HG02852 (cell line): ENCODE measurements at regions not wholly inside any gene's neighbourhood (a gene's known extent, or its start where the extent isn't known, plus 50 kb on each side); places are given as distances from the start of the nearest gene placed in this dataset.

Experiments used
- ATAC-seq: cut with Tn5 transposase; IDR thresholded peaks from one replicate; pipeline ENCODE4 v1.9.1; 2021; ENCODE audit warnings: mild to moderate bottlenecking, moderate library complexity; ENCODE audit not compliant: unreplicated experiment

DNA sequence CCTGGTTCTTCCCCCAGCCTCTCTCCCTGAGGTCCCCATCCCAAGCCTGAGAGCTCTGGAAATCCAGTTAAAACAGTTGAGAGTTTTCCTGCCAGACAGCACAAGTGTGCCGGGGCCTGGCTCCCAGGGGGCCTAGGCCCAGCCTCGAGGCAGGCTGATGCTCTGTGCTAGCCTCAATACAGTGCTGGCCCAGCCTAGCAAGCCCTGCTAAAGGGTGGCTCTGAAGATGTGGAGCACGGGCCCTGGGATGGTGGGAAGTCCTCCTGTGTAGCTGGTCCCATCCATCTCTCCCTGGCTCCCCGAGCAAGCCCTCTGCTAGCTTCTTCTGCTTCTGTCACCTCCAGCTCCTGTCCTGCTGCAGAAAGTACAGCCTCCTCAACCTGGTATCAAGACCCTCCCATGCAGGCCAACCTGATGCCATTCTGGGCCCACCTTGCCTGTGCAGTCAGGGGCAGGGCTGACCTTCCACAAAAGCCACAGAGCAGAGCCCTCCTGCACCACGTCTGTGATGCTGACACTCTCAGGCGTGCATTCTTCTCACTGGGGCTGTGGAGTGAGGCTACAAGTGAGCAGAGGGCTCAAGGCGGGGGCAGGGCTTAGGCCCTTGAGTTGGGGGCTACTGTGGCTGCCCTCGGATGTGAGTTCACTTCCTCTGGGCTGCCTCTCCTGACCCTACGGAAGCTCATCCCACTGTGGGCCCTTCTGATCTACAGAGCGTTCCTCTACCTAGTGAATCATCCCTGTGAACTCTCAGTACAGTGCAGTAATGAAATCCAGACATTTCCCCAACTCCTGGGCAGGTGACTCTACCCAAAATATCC lies 60.1 kb upstream of the LAPTM4A start:
- ATAC-seq, result no peak

DNA sequence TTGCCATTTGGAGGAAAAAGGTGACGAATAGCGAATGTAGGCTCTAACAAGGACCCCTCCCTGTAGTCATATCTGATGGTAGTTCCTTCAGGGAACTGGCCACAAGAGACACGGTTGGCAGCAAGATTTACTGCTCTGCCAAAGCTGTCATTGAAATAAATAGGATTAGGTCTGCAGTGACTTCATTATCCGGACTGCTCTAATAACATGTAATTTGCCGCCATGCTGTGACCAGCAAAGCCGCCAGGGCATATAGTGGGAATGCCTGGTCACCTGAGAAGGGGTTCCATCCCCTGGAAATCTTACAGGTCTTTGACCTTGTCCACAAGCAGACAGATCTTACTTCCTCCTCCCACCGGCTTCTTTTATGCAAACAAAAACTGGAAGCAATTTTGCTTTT lies 59.4 kb upstream of the LAPTM4A start:
- ATAC-seq, result no peak

DNA sequence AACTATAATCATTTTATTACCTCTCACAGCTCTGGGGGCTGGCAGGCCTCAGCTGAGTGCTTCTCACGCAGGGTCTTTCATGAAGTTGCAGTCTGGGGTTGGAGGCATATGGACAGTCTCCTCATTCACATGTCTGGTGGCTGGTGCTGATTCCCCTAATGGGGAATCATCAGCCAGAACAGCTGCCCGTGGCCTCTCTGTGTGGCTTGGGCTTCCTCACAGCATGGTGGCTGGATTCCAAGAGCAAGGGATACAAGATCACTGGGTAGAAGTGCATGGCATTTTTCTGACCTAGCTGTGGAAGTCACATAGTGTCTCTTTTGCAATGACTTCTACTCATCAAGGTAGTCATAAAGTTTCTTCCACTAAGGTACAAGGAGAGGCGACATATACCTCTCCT lies 59.0 kb upstream of the LAPTM4A start:
- no peak for ATAC-seq

DNA sequence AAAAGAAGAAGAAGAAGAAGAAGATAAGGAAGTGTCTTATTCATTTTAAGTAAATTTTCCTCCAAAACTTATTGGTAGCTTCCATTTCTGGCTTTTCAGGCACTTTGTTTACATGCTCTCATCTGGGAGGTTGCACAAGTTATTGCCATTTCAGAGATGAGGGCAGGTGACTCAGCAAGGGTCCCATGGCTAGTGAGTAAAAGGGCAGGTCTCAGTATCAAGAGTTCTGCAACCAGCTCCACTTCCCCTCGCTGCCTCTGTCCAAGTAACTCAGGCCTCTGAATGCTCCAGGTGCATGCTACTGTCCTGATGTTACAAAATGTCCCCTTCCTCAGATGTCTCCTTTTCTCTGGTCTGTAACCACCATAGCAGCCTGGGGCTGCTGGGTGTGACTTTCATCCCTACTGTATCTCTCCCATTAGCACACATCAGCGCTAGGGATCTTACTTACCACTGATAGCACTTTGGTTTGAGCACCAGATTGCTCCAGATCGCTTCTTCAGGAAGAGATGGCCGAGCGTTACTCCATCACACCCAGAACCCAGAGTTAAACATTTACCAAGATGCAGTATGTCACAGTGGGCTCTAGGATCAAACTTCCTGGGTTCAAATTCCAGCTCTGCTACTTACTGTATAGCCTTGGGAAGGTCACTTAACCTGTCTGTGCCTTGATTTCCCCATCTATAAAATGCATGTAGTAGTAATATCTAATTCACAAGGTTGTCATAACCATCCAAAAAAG lies 57.4 kb upstream of the LAPTM4A start:
- no peak for ATAC-seq

DNA sequence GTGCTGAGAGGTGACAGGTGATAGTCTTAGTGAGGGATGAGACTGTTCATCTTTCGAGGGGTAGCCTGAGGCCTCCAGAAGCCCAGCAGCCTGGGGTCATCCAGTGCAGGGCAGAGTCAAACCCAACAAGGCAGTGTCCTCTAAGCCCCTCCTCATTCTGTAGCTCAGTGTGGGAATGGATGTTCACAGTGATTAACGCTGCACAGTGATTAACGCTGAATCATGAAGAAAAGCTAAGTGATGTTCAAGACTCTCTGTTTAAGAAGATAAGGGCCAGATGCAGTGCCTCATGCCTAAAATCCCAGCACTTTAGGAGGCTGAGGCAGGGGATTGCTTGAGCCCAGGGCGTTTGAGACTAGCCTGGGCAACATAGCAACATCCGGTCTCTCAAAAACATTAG lies 56.3 kb upstream of the LAPTM4A start:
- ATAC-seq, result no peak

DNA sequence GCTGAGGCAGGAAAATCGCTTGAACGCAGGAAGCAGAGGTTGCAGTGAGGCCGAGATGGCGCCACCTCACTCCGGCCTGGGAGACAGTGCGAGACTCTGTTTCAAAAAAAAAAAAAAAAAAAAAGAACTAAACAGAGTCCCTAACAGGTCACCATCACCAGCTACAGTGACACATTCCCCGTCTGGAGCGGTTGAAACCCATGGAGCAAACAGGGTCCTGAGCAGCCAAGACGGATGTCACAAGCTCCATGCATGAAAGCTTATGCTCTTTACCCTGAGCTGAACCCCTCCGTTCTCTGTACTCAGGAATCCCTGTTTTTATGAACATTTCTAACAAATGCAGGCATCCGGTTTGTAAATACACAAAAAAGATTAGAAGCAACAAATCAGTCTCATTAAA lies 55.9 kb upstream of the LAPTM4A start:
- ATAC-seq, result no peak

DNA sequence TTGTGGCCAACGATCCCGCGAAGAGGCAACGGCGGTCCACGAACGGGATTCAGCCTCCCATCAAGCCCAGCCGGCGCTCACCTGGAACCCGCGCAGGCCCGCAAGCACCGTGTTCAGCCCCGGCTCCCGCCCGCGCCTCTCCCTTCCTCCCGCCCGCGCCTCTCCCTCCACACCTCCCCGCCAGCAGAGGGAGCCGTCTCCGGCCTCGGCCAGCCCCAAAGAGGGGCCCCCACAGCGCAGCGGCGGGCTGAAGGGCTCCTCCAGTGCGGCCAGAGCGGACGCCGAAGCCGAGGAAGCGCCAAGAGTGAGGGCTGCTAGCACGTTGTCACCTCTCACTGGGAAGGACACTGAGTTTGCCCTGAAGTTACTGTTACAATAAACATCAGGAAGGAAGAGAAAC lies 55.3 kb upstream of the LAPTM4A start:
- ATAC-seq, result no peak

DNA sequence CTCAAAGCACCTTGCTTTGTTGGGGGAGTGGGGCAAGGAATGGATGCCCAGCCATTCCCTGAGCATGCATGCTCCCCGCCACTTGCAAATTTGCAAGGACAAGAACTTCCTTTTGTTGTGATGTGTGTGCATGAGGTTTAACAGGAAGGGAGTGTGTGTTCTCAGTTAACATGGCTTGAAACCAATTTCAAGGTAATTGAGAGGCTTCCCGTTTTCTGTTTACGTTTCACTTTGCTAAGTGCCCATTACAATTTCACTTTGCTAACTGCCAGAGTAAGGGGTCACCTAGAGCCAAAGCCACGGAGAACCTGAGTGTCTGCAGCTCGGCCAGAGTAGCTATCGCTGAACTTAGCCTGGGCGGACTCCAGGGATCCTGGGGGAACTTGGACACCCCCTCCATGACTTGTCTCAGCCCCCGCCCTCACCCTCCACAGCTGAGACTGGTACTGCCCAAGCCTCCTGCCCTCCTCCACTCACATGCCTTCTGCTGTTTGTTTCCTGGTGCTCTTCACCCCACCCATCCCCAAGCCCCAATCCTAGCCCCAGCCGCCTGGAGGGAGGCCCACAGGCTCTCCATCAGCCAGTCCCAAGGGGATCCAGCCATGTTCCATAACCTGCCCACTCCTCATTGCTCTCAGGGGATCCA lies 53.6 kb upstream of the LAPTM4A start:
- no peak for ATAC-seq

DNA sequence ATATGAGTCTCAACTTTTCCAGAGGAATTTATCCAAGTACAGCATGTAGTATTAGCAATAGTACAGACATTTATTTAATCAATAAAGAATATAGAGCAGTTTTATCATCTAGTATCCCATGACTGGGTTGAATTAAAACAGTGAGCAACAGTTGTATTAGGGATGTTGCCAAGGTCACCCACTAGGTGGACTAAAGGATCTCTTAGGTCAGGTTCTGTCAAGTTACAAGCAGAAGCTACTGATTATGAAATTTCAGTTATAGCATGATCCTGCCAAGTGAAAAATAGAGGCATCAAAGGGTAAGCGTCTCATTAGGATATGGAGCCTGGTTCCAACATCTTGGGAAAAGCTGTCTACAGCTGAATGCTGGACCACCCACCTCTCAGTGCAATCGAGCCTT lies 52.1 kb upstream of the LAPTM4A start:
- ATAC-seq, result no peak
